ENCODE measurements at regions not wholly inside any gene's neighbourhood (a gene's known extent, or its start where the extent isn't known, plus 50 kb on each side); places are given as distances from the start of the nearest gene placed in this dataset.

- TF ChIP-seq, protein P1, sequence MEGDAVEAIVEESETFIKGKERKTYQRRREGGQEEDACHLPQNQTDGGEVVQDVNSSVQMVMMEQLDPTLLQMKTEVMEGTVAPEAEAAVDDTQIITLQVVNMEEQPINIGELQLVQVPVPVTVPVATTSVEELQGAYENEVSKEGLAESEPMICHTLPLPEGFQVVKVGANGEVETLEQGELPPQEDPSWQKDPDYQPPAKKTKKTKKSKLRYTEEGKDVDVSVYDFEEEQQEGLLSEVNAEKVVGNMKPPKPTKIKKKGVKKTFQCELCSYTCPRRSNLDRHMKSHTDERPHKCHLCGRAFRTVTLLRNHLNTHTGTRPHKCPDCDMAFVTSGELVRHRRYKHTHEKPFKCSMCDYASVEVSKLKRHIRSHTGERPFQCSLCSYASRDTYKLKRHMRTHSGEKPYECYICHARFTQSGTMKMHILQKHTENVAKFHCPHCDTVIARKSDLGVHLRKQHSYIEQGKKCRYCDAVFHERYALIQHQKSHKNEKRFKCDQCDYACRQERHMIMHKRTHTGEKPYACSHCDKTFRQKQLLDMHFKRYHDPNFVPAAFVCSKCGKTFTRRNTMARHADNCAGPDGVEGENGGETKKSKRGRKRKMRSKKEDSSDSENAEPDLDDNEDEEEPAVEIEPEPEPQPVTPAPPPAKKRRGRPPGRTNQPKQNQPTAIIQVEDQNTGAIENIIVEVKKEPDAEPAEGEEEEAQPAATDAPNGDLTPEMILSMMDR (IDR thresholded peaks at IDR 0.05): no peak
- no peak for TF ChIP-seq POLR2A (IDR thresholded peaks at IDR 0.05)
Measured at GRCh38 chr13:69547780-69548179, 559.8 kb upstream of the ATXN8OS start.

Measured in sigmoid colon (tissue), 3 donors.